Activated naive CD4-positive, alpha-beta T cell (primary cell): ENCODE measurements at regions not wholly inside any gene's neighbourhood (a gene's known extent, or its start where the extent isn't known, plus 50 kb on each side); places are given as distances from the start of the nearest gene placed in this dataset.
"Not testable (repeated sequence)": the region's sequence is repeated elsewhere in the genome, so short reads cannot be mapped to it uniquely, and the experiment has no call there.

ENCODE experiments used
- DNase-seq, 4 experiments: peaks; one replicate each; lab custom pipeline; 2025; lab: John Stamatoyannopoulos, UW

DNA sequence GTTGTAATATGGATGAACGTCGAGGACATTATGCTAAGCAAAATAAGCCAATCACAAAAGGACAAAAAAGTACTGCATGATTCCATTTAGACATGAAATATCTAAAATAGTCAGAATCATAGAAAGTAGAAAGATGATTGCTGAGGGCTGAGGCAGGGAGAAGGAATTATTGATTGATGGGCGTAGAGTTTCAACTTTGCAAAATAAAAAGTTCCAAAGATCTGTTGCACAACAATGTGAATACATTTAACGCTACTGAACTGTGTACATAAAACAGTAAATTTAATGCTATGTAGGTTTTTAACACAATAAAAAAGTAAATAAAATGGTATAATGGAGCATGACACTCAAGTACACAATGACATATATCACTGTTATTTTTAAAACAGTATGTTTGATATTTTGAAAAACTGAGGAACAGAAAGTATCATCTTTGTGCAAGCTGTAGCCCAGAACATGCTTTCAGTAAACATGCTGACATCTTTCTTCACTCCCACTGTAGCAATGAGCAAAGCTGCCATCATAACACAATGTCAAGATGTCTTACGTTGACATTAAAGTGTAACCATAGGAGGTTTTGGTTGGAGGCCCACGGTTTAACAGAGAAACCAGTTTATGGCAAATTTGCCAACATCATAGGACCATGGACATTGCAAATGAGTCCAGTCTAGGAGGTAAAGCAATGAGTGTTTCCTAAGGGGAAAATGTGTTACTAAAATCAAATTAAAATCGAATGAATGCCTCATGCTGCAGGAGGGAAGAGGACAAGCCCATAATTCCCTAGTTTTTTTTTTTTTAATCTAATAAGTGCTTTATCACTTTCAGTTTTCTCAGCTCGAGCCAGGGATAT is 125.8 kb upstream of the SGCD start:
- DNase-seq = no peak

DNA sequence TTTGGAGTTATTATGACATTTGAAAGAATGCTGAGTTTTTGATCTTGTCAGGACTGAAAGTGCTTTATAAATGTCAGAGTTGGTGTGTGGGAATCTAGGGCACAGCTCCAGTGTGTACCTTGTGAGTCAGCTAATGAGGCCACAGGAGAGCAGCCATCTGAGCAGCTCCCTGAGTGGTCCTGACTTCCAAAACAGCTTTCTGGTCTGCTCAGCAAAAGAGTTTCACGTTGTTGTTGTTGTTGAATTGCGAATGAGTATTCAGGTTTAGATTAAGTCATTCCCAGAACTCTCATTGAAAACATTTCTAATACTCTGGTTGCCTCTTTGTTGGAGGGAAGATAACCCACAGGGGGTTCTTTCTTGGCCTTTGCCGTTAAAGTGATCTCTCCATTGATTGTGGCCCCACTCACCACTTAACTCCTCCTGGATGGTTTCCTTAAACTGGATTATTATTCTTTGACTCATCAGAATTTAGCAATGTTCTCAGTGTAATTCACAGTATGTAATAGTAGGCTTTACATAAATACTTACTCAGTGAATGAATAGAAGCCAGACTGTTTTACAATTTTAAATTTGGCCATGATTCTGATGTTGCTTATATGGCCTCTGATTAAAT is 125.1 kb upstream of the SGCD start:
- no peak for DNase-seq

DNA sequence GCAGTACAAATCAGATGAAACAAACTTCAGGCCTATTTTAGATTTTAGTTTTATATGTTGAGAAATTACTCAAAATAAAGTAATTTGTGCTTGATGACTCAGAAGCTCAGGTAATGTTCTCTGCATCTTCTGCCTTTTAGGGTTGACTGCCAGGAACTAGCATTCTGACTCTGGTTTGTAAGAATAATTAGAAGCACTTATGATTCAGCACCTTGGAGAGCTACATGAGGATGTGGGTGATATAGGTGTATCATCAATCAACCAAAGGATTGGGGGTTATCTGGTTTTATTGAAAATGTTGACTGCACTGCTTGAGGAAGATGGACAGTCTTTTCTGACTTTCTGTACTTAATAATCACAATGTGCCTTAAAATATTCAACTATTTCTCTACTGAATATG is 118.7 kb upstream of the SGCD start:
- no peak for DNase-seq

DNA sequence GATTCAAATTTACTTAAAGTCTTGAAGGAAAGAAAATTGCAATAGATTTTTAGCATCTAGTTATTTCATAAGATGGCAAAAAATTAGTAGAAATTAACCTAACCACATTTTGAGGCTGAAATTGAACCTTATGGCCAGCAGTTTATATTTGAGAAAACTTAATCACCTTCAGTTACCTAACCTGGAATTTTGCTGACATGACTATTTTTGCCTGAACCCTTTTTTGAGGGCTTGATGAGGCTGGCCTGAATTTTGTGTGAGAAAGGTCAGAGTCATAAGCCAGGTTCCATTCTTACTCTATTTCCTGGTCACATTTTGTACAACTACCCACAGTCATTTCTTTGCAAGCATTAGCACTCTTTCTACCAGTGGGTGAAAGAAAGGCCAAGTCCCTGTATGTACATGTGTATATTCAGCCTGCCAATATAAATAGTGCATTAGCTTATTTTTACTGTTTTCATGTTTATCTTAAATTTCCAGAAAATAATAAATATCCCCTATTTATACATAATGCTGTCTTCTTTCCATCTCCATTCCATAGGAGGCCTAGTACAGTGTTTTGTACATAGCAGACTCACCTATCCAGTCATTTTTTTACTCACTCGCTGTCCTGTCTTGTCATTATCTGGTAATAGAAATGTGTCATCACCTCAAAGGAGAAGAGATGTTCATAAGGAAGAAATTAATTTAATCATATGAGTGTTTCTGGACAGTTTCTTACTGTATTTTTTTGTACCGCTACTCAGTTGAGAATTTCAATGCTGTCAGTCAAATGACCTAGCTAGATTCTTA is 108.4 kb upstream of the SGCD start:
- no peak for DNase-seq

DNA sequence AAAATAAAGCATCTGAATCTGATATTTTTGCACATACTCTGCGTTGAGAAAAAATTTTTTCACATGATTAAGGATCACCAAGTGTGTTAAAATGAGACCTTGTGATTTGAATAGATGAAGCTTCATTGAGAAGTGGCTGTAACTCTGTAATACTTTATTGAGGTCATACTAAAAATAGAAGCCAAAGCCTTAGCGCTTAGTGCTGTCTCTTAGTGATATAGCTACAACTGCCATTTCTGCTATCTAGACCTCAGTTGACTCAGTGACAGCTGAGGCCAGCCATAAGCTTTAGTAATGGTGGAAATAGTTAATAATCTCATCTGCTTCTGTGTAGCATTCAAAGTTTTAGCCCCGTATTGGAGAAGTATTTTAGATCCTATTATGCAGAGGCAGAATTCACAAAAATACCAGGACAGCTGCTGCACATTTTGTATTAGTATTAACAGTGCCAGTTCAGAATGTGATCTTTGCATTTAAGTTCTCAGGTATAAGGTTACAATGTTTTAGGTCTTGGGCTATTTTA is 107.4 kb upstream of the SGCD start:
- no peak for DNase-seq

DNA sequence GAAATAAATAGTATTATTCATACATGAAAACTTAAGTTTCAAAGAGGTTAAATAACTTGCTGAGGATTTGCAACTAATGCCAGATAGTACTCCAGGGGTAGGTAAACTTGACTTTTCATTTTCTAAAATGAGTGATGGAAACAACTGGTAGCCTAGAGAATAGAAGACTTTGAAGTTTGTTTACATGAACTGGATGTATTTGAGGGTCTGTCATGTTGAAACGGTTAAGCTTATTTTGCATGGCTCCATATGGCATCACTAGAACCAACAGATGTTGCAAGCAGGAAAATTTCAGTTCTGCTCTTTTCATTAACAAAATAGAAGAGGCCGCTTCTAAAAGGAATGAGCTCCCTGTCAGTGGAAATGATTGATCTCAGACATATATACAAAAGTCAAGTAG is 105.1 kb upstream of the SGCD start:
- no peak for DNase-seq

- DNase-seq = no peak
Measured at GRCh38 chr5:156223547-156223946, 103.4 kb upstream of the SGCD start.

DNA sequence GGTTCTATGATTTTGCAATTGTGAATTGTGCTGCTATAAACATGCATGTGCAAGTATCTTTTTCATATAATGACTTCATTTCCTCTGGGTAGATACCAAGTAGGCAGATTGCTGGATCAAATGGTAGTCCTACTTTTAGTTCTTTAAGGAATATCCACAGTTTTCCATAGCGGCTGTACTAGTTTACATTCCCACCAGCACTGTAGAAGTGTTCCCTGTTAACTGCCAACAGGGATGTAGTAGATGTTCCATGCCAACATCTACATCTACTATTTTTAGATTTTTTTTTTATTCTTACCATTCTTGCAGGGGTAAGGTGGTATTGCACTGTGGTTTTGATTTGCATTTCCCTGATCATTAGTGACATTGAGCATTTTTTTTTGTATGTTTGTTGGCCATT is 100.5 kb upstream of the SGCD start:
- not testable (repeated sequence) for DNase-seq

- DNase-seq = no peak
Measured at GRCh38 chr5:156230887-156231286, 96.1 kb upstream of the SGCD start.

GRCh38 chr5:156232251-156232869 is 94.6 kb upstream of the SGCD start:
- no peak for DNase-seq

GRCh38 chr5:156237361-156237760 is 89.6 kb upstream of the SGCD start:
- DNase-seq = no peak

DNA sequence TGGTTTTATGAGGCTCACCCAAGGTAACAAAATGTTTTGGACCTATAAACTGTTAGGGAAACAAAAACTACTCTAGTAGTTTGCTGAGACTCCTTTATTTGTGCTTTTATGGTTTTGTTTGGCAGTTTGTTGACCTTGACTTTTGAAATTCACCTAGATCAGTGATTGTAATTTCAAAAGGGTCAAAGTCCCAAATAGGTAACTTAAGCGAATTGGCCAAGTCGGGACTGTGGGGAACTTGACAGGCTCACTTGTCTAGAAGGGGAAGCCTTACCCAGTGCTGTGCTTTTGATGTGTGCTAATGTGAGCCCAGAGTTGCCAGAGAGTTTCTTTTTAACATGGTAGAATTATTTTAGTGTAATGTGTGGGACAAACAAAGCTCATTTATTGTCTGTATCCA is 87.2 kb upstream of the SGCD start:
- DNase-seq = no peak

DNA sequence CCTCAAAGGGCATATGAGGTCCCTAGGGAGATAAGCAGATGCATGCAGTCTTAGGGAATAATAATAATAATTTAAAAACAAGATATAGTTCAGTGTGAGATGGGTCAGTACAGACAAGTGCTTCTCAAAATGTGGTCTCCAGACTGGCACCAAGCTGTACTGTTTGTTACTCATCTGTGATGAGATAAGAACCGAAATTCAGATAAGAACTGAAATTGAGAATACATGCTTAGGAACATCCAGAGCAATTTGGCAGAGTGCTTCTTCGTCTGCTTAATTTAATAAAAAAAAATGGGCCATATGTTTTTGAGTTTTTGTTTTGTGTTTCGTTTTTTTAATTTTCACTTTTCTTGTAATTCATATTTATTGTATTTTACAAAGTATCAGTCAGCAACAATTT is 86.5 kb upstream of the SGCD start:
- no peak for DNase-seq

DNA sequence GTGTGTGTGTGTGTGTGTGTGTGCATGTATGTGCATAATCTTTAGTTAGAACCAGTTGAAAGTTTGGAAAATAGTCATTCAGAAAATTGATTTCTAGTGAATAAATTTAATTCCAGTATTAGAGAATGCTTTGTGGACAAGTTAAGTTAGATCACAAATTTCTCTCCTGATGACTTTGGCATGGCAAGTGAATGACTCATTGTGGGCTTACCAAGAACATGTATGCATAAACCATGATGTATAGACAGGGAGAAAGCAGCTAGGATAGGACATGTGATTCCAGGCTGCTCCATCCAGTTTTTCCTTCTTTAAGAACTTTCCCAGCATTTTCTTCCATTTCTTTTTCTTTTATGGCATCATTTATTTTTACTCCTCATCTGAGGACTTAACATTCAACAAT is 85.7 kb upstream of the SGCD start:
- no peak for DNase-seq

DNA sequence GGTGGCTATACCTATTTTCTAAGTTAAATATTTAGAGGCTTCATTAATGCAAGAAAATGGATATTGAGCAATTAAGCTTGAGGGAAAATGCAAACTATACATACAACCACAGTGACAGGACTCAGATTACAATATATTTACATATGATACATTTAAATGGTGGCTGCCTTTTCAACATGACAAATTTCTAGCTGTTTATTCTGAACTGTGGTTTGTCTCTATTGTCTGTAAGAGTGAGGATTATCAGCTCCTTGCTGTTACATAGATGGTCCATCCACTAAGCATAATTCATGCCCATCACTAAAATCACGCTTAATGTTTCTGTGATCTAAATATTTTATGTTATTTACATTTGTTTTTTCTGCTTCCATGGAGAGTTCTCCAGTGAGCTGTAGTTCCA is 81.1 kb upstream of the SGCD start:
- no peak for DNase-seq

- no peak for DNase-seq
Measured at GRCh38 chr5:156251076-156251475, 75.9 kb upstream of the SGCD start.

DNA sequence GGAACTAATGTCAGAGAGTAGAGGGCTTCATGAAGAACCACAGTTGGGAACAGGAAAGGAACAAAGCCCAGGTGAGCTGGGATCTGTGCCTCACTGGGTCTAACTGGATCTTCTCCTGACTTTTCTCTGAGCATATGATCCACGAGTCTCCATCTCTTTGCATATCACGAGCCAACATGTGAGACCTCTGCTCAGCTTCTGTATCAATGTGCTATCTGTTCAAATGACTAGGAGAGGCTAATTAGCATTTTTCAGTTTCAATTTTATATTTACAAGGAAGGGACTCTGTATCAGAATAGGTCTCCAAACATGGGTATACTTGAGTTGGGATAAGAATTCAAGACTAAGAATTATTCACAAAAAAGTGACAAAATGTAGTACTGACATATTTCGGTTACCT is 73.8 kb upstream of the SGCD start:
- DNase-seq = no peak

GRCh38 chr5:156254196-156254595 is 72.8 kb upstream of the SGCD start:
- DNase-seq = no peak

DNA sequence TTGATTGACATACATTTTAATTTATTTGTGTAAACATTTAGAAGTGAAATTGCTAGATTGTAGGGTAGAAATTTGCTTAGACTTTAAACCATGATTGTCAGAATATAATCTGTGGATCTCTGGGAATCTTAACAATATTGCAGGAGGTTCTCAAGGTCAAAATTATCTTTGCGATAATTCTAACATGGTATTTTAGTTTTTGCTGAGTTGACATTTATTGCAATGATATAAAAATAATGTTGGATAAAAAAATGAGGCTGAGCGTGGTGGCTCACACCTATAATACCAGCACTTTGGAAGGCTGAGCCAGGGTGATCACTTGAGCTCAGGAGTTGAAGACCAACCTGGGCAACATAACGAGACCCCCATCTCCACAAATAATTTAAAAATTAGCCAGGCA is 70.3 kb upstream of the SGCD start:
- no peak for DNase-seq

GRCh38 chr5:156258934-156259333 is 68.0 kb upstream of the SGCD start:
- no peak for DNase-seq

DNA sequence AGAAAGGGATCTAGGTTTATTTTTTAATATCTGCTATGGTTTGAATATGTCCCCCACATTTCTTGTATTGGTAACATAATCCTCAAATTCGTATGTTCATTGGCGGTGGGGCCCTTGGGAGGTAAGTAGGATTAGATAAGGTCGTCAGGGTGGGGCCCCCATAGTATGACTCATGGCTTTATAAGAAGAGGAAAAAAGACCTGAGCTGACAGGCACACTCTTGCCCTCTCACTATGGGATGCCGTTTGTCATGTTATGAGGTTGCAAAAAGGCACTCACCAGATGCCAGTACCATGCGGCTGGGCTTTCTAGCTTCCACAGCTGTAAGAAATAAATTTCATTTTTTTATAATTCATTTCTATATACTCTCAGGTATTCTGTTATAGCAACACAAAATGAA is 67.3 kb upstream of the SGCD start:
- no peak for DNase-seq

- DNase-seq = no peak
Measured at GRCh38 chr5:156261275-156261939, 65.6 kb upstream of the SGCD start.
